A673 (cell line): ENCODE measurements at regions not wholly inside any gene's neighbourhood (a gene's known extent, or its start where the extent isn't known, plus 50 kb on each side); places are given as distances from the start of the nearest gene placed in this dataset.

Experiments
- EZH2 ChIP-seq: fragments of 200-600 bp; sonication (generic); IDR thresholded peaks from 2 replicates; pipeline ENCODE4 v1.6.1; 2017; ENCODE audit warnings: borderline replicate concordance, low read depth, mild to moderate bottlenecking, mixed read lengths, antibody characterized with exemption, low read length; ENCODE audit not compliant: poor library complexity, severe bottlenecking
- TF ChIP-seq, protein P1 (sequence below): fragments of 300-800, 200-600 bp; sonication (generic); conservative IDR thresholded peaks from 2 replicates; pipeline ENCODE4 v1.5.1; 2017; ENCODE audit warnings: low read depth, mild to moderate bottlenecking, antibody characterized with exemption, low read length, moderate library complexity, mixed read lengths

- TF ChIP-seq, protein P1, sequence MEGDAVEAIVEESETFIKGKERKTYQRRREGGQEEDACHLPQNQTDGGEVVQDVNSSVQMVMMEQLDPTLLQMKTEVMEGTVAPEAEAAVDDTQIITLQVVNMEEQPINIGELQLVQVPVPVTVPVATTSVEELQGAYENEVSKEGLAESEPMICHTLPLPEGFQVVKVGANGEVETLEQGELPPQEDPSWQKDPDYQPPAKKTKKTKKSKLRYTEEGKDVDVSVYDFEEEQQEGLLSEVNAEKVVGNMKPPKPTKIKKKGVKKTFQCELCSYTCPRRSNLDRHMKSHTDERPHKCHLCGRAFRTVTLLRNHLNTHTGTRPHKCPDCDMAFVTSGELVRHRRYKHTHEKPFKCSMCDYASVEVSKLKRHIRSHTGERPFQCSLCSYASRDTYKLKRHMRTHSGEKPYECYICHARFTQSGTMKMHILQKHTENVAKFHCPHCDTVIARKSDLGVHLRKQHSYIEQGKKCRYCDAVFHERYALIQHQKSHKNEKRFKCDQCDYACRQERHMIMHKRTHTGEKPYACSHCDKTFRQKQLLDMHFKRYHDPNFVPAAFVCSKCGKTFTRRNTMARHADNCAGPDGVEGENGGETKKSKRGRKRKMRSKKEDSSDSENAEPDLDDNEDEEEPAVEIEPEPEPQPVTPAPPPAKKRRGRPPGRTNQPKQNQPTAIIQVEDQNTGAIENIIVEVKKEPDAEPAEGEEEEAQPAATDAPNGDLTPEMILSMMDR, result peak; percentile 54
- no peak for TF ChIP-seq EZH2
These were observed 184.1 kb downstream of the MARCHF11 start for GRCh38 chr5:15995341-15996052.
